OCI-LY7 (cell line): ENCODE measurements at regions not wholly inside any gene's neighbourhood (a gene's known extent, or its start where the extent isn't known, plus 50 kb on each side); places are given as distances from the start of the nearest gene placed in this dataset.

Experiments
- BruUV-seq: library from RNA; stranded (reverse); fragments of 400-500 nt; replicated peaks from 2 replicates; lab custom pipeline; 2021; lab: Mats Ljungman, UMichigan
- CTCF ChIA-PET: fragments of 300-600 bp; sonication (Branson Sonifier 250); formaldehyde crosslinking; loops from one replicate; lab custom pipeline; 2022; ENCODE audit warnings: antibody characterized with exemption; ENCODE audit not compliant: unreplicated experiment; lab: Charles Lee
- POLR2A ChIA-PET: fragments of 300-600 bp; sonication (Branson Sonifier 250); formaldehyde crosslinking; loops from one replicate; lab custom pipeline; 2022; ENCODE audit warnings: antibody characterized with exemption; lab: Charles Lee
- DNase-seq: peaks from one replicate; pipeline ENCODE4 v3.0.0-alpha.2; 2015; ENCODE audit warnings: low spot score
- H2AFZ ChIP-seq: fragments of 200-600 bp; sonication (generic), shearing (Covaris generic); 2 replicates; pipeline ENCODE4 v1.6.1; 2014; ENCODE audit warnings: mild to moderate bottlenecking, antibody characterized with exemption, low read length, moderate library complexity
- H3K27ac ChIP-seq: fragments of 200-600 bp; sonication (generic); 2 replicates; pipeline ENCODE4 v1.5.1; 2014; ENCODE audit warnings: mixed run types, low read depth, mild to moderate bottlenecking, moderate library complexity, low read length, inconsistent platforms; ENCODE audit not compliant: poor library complexity, severe bottlenecking
- H3K36me3 ChIP-seq: fragments of 200-600 bp; sonication (generic); 2 replicates; pipeline ENCODE4 v1.6.1; 2014; ENCODE audit warnings: mild to moderate bottlenecking, antibody characterized with exemption, low read length, moderate library complexity, mixed read lengths; ENCODE audit not compliant: insufficient read depth
- H3K4me1 ChIP-seq: fragments of 200-600 bp; sonication (generic); 2 replicates; pipeline ENCODE4 v1.5.1; 2014; ENCODE audit warnings: mild to moderate bottlenecking, low read length; ENCODE audit not compliant: insufficient read depth, poor library complexity, severe bottlenecking
- H3K4me2 ChIP-seq: fragments of 200-600 bp; sonication (generic); 2 replicates; pipeline ENCODE4 v1.6.1; 2014; ENCODE audit warnings: mild to moderate bottlenecking, low read length
- H3K4me3 ChIP-seq: fragments of 200-600 bp; sonication (generic); 2 replicates; pipeline ENCODE4 v1.5.1; 2014; ENCODE audit warnings: mild to moderate bottlenecking, low read depth, low read length; ENCODE audit not compliant: poor library complexity, severe bottlenecking
- H3K79me2 ChIP-seq: fragments of 200-600 bp; sonication (generic); 2 replicates; pipeline ENCODE4 v1.6.1; 2016; ENCODE audit warnings: low read depth, mild to moderate bottlenecking, low read length, moderate library complexity, mixed read lengths; ENCODE audit not compliant: insufficient read depth
- H3K9me2 ChIP-seq: fragments of 200-600 bp; sonication (generic); 2 replicates; pipeline ENCODE4 v1.6.1; 2016; ENCODE audit warnings: mild to moderate bottlenecking, low read length, mixed read lengths; ENCODE audit not compliant: insufficient read depth
- H3K9me3 ChIP-seq: fragments of 200-600 bp; sonication (generic); 2 replicates; pipeline ENCODE4 v1.6.1; 2014; ENCODE audit warnings: mild to moderate bottlenecking, mixed run types, low read length, mixed read lengths
- H4K20me1 ChIP-seq: fragments of 200-600 bp; sonication (generic); 2 replicates; pipeline ENCODE4 v1.6.1; 2014; ENCODE audit warnings: mild to moderate bottlenecking, antibody characterized with exemption, low read length, moderate library complexity, mixed read lengths; ENCODE audit not compliant: insufficient read depth
- CTCF ChIP-seq: fragments of 200-600 bp; sonication (generic); conservative IDR thresholded peaks from 2 replicates; pipeline ENCODE4 v1.5.1; 2014; ENCODE audit warnings: mild to moderate bottlenecking, antibody characterized with exemption, low read length, moderate library complexity, mixed read lengths
- EZH2phosphoT487 ChIP-seq: fragments of 200-600 bp; sonication (generic); IDR thresholded peaks from 2 replicates; pipeline ENCODE4 v1.6.1; 2018; ENCODE audit warnings: low read depth, borderline replicate concordance, mild to moderate bottlenecking, mixed run types, antibody characterized with exemption, low read length, moderate library complexity, mixed read lengths
- intact Hi-C: fragments of 100-400 bp; cut with micrococcal nuclease; formaldehyde crosslinking; loops from one replicate; pipeline ENCODE4 v1.10.0; 2022; ENCODE audit not compliant: unreplicated experiment

- no peak for DNase-seq
- POLR2A ChIA-PET: no interaction called here
- CTCF ChIA-PET: no interaction called here
- intact Hi-C loops: no loop called here
- Histone ChIP-seq H3K36me3 (no peaks in the 10 kb centered on the region), H3K9me3 (no peaks in the 10 kb centered on the region), H3K9me2 (no peaks in the 10 kb centered on the region), H3K4me1 (no peaks in the 10 kb centered on the region), H3K4me2 (no peak overlapping the region), H2AFZ (no peak overlapping the region), H3K79me2 (no peaks in the 10 kb centered on the region), H4K20me1 (no peaks in the 10 kb centered on the region), H3K27ac (no peak overlapping the region), H3K4me3 (no peak overlapping the region)
- BruUV-seq: no TSS peak
- TF ChIP-seq CTCF: no peak
- no peak for TF ChIP-seq EZH2phosphoT487
Observed at GRCh38 chr3:187586226-187586625, 84.0 kb downstream of the SST start.

GRCh38 chr3:187572441-187572840 lies 97.8 kb downstream of the SST start:
- no peaks in the 10 kb centered on the region for H4K20me1 ChIP-seq
- BruUV-seq: no TSS peak
- H3K4me3 ChIP-seq: no peak overlapping the region
- intact Hi-C loops: no loop called here
- no peaks in the 10 kb centered on the region for H3K9me2 ChIP-seq
- no peaks in the 10 kb centered on the region for H3K4me1 ChIP-seq
- H3K9me3 ChIP-seq: no peaks in the 10 kb centered on the region
- no peak for DNase-seq
- H3K36me3 ChIP-seq: no peaks in the 10 kb centered on the region
- H2AFZ ChIP-seq: no peak overlapping the region
- ChIA-PET POLR2A (interaction anchor here (0.9 kb wide), 1 partner anchor 18 kb away, joined by 3 read pairs; no protein-coding TSS in a partner anchor), CTCF (no interaction called here)
- H3K4me2 ChIP-seq: no peak overlapping the region
- no peak overlapping the region for H3K27ac ChIP-seq
- TF ChIP-seq EZH2phosphoT487 (no peak), CTCF (no peak)
- H3K79me2 ChIP-seq: no peaks in the 10 kb centered on the region

- H4K20me1 ChIP-seq: no peaks in the 10 kb centered on the region
- H3K4me2 ChIP-seq: no peak overlapping the region
- no peaks in the 10 kb centered on the region for H3K36me3 ChIP-seq
- H3K79me2 ChIP-seq: no peaks in the 10 kb centered on the region
- no TSS peak for BruUV-seq
- no peak overlapping the region for H3K27ac ChIP-seq
- intact Hi-C loops: no loop called here
- ChIA-PET CTCF (no interaction called here), POLR2A (interaction anchor here (0.9 kb wide), 1 partner anchor 17 kb away, joined by 3 read pairs; no protein-coding TSS in a partner anchor)
- no peaks in the 10 kb centered on the region for H3K9me2 ChIP-seq
- no peaks in the 10 kb centered on the region for H3K4me1 ChIP-seq
- no peak for TF ChIP-seq EZH2phosphoT487
- no peak overlapping the region for H3K4me3 ChIP-seq
- no peaks in the 10 kb centered on the region for H3K9me3 ChIP-seq
- no peak overlapping the region for H2AFZ ChIP-seq
- no peak for DNase-seq
Observed at GRCh38 chr3:187571701-187572100, 98.5 kb downstream of the SST start.
